Smooth muscle cell (in vitro differentiated cells): ENCODE measurements at regions not wholly inside any gene's neighbourhood (a gene's known extent, or its start where the extent isn't known, plus 50 kb on each side); places are given as distances from the start of the nearest gene placed in this dataset.

Experiments
- DNase-seq: peaks from one replicate; lab custom pipeline; 2025; ENCODE audit not compliant: unreplicated experiment; lab: John Stamatoyannopoulos, UW
- H2AFZ ChIP-seq: fragments of 200-600 bp; sonication (generic); 2 replicates; pipeline ENCODE4 v1.6.0; 2016; ENCODE audit warnings: antibody characterized with exemption, low read depth, mild to moderate bottlenecking
- H3F3A ChIP-seq: fragments of 200-600 bp; sonication (generic); 2 replicates; pipeline ENCODE4 v1.6.0; 2017; ENCODE audit warnings: antibody characterized with exemption, low read depth
- H3K27ac ChIP-seq: fragments of 200-600 bp; sonication (generic); 2 replicates; pipeline ENCODE4 v1.5.1; 2016; ENCODE audit warnings: low read depth, mild to moderate bottlenecking
- H3K27me3 ChIP-seq: fragments of 200-600 bp; sonication (generic); 2 replicates; pipeline ENCODE4 v1.6.1; 2016; ENCODE audit warnings: low read depth, mild to moderate bottlenecking
- H3K36me3 ChIP-seq: fragments of 200-600 bp; sonication (generic); 2 replicates; pipeline ENCODE4 v1.5.1; 2016; ENCODE audit warnings: low read depth
- H3K4me1 ChIP-seq: fragments of 200-600 bp; sonication (generic); 2 replicates; pipeline ENCODE4 v1.5.1; 2016; ENCODE audit warnings: low read depth
- H3K4me2 ChIP-seq: fragments of 200-600 bp; sonication (generic); 2 replicates; pipeline ENCODE4 v1.6.0; 2016; ENCODE audit warnings: mild to moderate bottlenecking
- H3K4me3 ChIP-seq: fragments of 200-600 bp; sonication (generic); 2 replicates; pipeline ENCODE4 v1.5.1; 2016; ENCODE audit warnings: mild to moderate bottlenecking
- H3K79me2 ChIP-seq: fragments of 200-600 bp; sonication (generic); 2 replicates; pipeline ENCODE4 v1.6.0; 2016; ENCODE audit warnings: low read depth, mild to moderate bottlenecking
- H3K9ac ChIP-seq: fragments of 200-600 bp; sonication (generic); 2 replicates; pipeline ENCODE4 v1.6.0; 2016; ENCODE audit warnings: low read depth
- H3K9me3 ChIP-seq: fragments of 200-600 bp; sonication (generic); replicated peaks from 2 replicates; pipeline ENCODE4 v1.5.1; 2016; ENCODE audit warnings: low read depth
- H4K20me1 ChIP-seq: fragments of 200-600 bp; sonication (generic); 2 replicates; pipeline ENCODE4 v1.6.0; 2016; ENCODE audit warnings: low read depth
- WGBS: methylation state at CpG from one replicate; pipeline ENCODE4 v1.1.7; 2016; ENCODE audit warnings: low lambda C conversion rate; 5-methylcytosine and 5-hydroxymethylcytosine counted together
- TF ChIP-seq, protein P1 (sequence below): fragments of 200-600 bp; sonication (generic); IDR thresholded peaks from 2 replicates; pipeline ENCODE4 v1.5.1; 2017; ENCODE audit warnings: borderline replicate concordance, mild to moderate bottlenecking, antibody characterized with exemption; ENCODE audit not compliant: insufficient read depth, poor library complexity, severe bottlenecking

- no peaks in the 10 kb centered on the region for H3K27me3 ChIP-seq
- TF ChIP-seq, protein P1, sequence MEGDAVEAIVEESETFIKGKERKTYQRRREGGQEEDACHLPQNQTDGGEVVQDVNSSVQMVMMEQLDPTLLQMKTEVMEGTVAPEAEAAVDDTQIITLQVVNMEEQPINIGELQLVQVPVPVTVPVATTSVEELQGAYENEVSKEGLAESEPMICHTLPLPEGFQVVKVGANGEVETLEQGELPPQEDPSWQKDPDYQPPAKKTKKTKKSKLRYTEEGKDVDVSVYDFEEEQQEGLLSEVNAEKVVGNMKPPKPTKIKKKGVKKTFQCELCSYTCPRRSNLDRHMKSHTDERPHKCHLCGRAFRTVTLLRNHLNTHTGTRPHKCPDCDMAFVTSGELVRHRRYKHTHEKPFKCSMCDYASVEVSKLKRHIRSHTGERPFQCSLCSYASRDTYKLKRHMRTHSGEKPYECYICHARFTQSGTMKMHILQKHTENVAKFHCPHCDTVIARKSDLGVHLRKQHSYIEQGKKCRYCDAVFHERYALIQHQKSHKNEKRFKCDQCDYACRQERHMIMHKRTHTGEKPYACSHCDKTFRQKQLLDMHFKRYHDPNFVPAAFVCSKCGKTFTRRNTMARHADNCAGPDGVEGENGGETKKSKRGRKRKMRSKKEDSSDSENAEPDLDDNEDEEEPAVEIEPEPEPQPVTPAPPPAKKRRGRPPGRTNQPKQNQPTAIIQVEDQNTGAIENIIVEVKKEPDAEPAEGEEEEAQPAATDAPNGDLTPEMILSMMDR: no peak
- H4K20me1 ChIP-seq: no peaks in the 10 kb centered on the region
- no peaks in the 10 kb centered on the region for H3K4me1 ChIP-seq
- no peak overlapping the region for H3K4me2 ChIP-seq
- H3K36me3 ChIP-seq: no peaks in the 10 kb centered on the region
- H3K4me3 ChIP-seq: no peak overlapping the region
- H3K79me2 ChIP-seq: no peaks in the 10 kb centered on the region
- H3K9me3 ChIP-seq: no peaks in the 10 kb centered on the region
- H3K9ac ChIP-seq: no peak overlapping the region
- 73% methylated on average over 6 of the region's 6 CpGs for WGBS
- H3K27ac ChIP-seq: no peak overlapping the region
- no peak overlapping the region for H2AFZ ChIP-seq
- DNase-seq: no peak
- no peaks in the 10 kb centered on the region for H3F3A ChIP-seq
These were observed 66.1 kb upstream of the SPON1 start for GRCh38 chr11:13896175-13896980.

GRCh38 chr11:13896981-13897353 lies 65.6 kb upstream of the SPON1 start:
- Histone ChIP-seq H3K4me1 (no peaks in the 10 kb centered on the region), H3K36me3 (no peaks in the 10 kb centered on the region), H3K79me2 (no peaks in the 10 kb centered on the region), H3K4me3 (no peak overlapping the region), H3K27ac (no peak overlapping the region), H3K4me2 (no peak overlapping the region), H3K27me3 (no peaks in the 10 kb centered on the region), H3F3A (no peaks in the 10 kb centered on the region), H2AFZ (no peak overlapping the region), H3K9ac (no peak overlapping the region), H3K9me3 (no peaks in the 10 kb centered on the region), H4K20me1 (no peaks in the 10 kb centered on the region)
- TF ChIP-seq, protein P1: no peak
- WGBS: 80% methylated on average over 7 of the region's 7 CpGs
- DNase-seq: no peak

- Histone ChIP-seq H3K27me3 (no peaks in the 10 kb centered on the region), H3K27ac (no peak overlapping the region), H3K9ac (no peak overlapping the region), H3K4me2 (no peak overlapping the region), H4K20me1 (no peaks in the 10 kb centered on the region), H3K9me3 (no peaks in the 10 kb centered on the region), H3K4me3 (no peak overlapping the region), H3F3A (no peaks in the 10 kb centered on the region), H3K4me1 (no peaks in the 10 kb centered on the region), H3K36me3 (no peaks in the 10 kb centered on the region), H3K79me2 (no peaks in the 10 kb centered on the region), H2AFZ (no peak overlapping the region)
- TF ChIP-seq, protein P1: no peak
- WGBS: 88% methylated on average over 6 of the region's 6 CpGs
- DNase-seq: no peak
These were observed 64.8 kb upstream of the SPON1 start for GRCh38 chr11:13897646-13898276.
